Naive B cell (primary cell): ENCODE measurements at regions not wholly inside any gene's neighbourhood (a gene's known extent, or its start where the extent isn't known, plus 50 kb on each side); places are given as distances from the start of the nearest gene placed in this dataset.
"Not testable (repeated sequence)": the region's sequence is repeated elsewhere in the genome, so short reads cannot be mapped to it uniquely, and the experiment has no call there.

ENCODE experiments used
- ATAC-seq, 2 donors: fragments of 150-1000 bp; cut with Tn5 transposase; 2 replicates each; pipeline ENCODE4 v1.10.0; 2021; ENCODE audit warnings: low read depth in 2 of 2, mild to moderate bottlenecking in 2 of 2, moderate library complexity in 2 of 2
- DNase-seq: peaks from one replicate; pipeline ENCODE4 v3.0.0; 2022
- H3K27ac Mint-ChIP-seq, 6 donors: one replicate each; pipeline ENCODE4 v1.8.0; 2020 to 2022; ENCODE audit warnings: mild to moderate bottlenecking in 6 of 6, mixed read lengths in 6 of 6, moderate library complexity in 5 of 6, inconsistent platforms in 2 of 6
- H3K27me3 Mint-ChIP-seq, 3 donors: one replicate each; pipeline ENCODE4 v1.8.0; 2021 to 2022; ENCODE audit warnings: mixed read lengths in 3 of 3, mild to moderate bottlenecking in 1 of 3
- H3K36me3 Mint-ChIP-seq, 2 donors: one replicate each; pipeline ENCODE4 v1.8.0; 2020 to 2022; ENCODE audit warnings: mixed read lengths in 2 of 2, inconsistent platforms in 1 of 2, mild to moderate bottlenecking in 1 of 2
- H3K4me1 Mint-ChIP-seq, 3 donors: one replicate each; pipeline ENCODE4 v1.8.0; 2020 to 2022; ENCODE audit warnings: mixed read lengths in 3 of 3, inconsistent platforms in 1 of 3, mild to moderate bottlenecking in 1 of 3, moderate library complexity in 1 of 3
- H3K4me3 Mint-ChIP-seq, 8 donors: one replicate each; pipeline ENCODE4 v1.8.0; 2020 to 2022; ENCODE audit warnings: mild to moderate bottlenecking in 8 of 8, mixed read lengths in 8 of 8, moderate library complexity in 8 of 8, inconsistent platforms in 2 of 8
- H3K9me3 Mint-ChIP-seq, 7 donors: one replicate each; pipeline ENCODE4 v1.8.0; 2020 to 2022; ENCODE audit warnings: mixed read lengths in 7 of 7, mild to moderate bottlenecking in 5 of 7, inconsistent platforms in 2 of 7, moderate library complexity in 1 of 7

- DNase-seq = no peak
- H3K27me3 Mint-ChIP-seq = no peaks in the 10 kb centered on the region
- no peaks in the 10 kb centered on the region for H3K4me1 Mint-ChIP-seq
- H3K4me3 Mint-ChIP-seq = no peak overlapping the region
- ATAC-seq = no peak
- H3K9me3 Mint-ChIP-seq = peaks cover 9 to 23% (median 14%) of the 10 kb centered on the region in 7 donors
- no peak overlapping the region for H3K27ac Mint-ChIP-seq
- no peaks in the 10 kb centered on the region for H3K36me3 Mint-ChIP-seq
Observed at GRCh38 chr6:115221198-115221597, 839.5 kb downstream of the FRK start.

- H3K27me3 Mint-ChIP-seq = no peaks in the 10 kb centered on the region
- no peaks in the 10 kb centered on the region for H3K36me3 Mint-ChIP-seq
- DNase-seq = no peak
- peaks cover 10 to 23% (median 14%) of the 10 kb centered on the region in 7 donors for H3K9me3 Mint-ChIP-seq
- H3K27ac Mint-ChIP-seq = no peak overlapping the region
- H3K4me1 Mint-ChIP-seq = no peaks in the 10 kb centered on the region
- H3K4me3 Mint-ChIP-seq = no peak overlapping the region
- ATAC-seq = no peak
Observed at GRCh38 chr6:115220551-115221159, 840.0 kb downstream of the FRK start.

- Mint-ChIP-seq H3K4me3 (no peak overlapping the region), H3K9me3 (peaks cover 5 to 19% (median 7%) of the 10 kb centered on the region in 7 donors), H3K36me3 (no peaks in the 10 kb centered on the region), H3K27ac (no peak overlapping the region), H3K27me3 (no peaks in the 10 kb centered on the region), H3K4me1 (no peaks in the 10 kb centered on the region)
- ATAC-seq (no peak), DNase-seq (no peak)
Observed at GRCh38 chr6:115219645-115220044, 841.0 kb downstream of the FRK start.

GRCh38 chr6:115216835-115217234 lies 843.9 kb downstream of the FRK start:
- no peaks in the 10 kb centered on the region for H3K27me3 Mint-ChIP-seq
- H3K4me3 Mint-ChIP-seq = no peak overlapping the region
- ATAC-seq (no peak), DNase-seq (no peak)
- H3K27ac Mint-ChIP-seq = no peak overlapping the region
- H3K4me1 Mint-ChIP-seq = no peaks in the 10 kb centered on the region
- H3K9me3 Mint-ChIP-seq = peaks cover 0 to 19% (median 14%) of the 10 kb centered on the region in 7 donors
- no peaks in the 10 kb centered on the region for H3K36me3 Mint-ChIP-seq

- Mint-ChIP-seq H3K36me3 (no peaks in the 10 kb centered on the region), H3K27me3 (no peaks in the 10 kb centered on the region), H3K4me1 (no peaks in the 10 kb centered on the region), H3K27ac (no peak overlapping the region), H3K9me3 (peaks cover 1 to 43% (median 10%) of the 10 kb centered on the region in 7 donors), H3K4me3 (no peak overlapping the region)
- ATAC-seq (no peak), DNase-seq (no peak)
Observed at GRCh38 chr6:115214283-115214682, 846.4 kb downstream of the FRK start.

GRCh38 chr6:115203381-115203780 lies 857.3 kb downstream of the FRK start:
- Mint-ChIP-seq H3K27ac (no peak overlapping the region), H3K36me3 (no peaks in the 10 kb centered on the region), H3K4me3 (no peak overlapping the region), H3K9me3 (peaks cover 0 to 8% (median 4%) of the 10 kb centered on the region in 7 donors), H3K27me3 (no peaks in the 10 kb centered on the region), H3K4me1 (no peaks in the 10 kb centered on the region)
- ATAC-seq (no peak), DNase-seq (no peak)

- Mint-ChIP-seq H3K36me3 (no peaks in the 10 kb centered on the region), H3K4me3 (no peak overlapping the region), H3K27me3 (no peaks in the 10 kb centered on the region), H3K27ac (no peak overlapping the region), H3K9me3 (peaks cover 0 to 17% (median 0%) of the 10 kb centered on the region in 7 donors), H3K4me1 (no peaks in the 10 kb centered on the region)
- ATAC-seq (no peak), DNase-seq (no peak)
Observed at GRCh38 chr6:115194981-115195638, 852.3 kb upstream of the HS3ST5 start.

GRCh38 chr6:115191989-115192388 lies 849.2 kb upstream of the HS3ST5 start:
- no peaks in the 10 kb centered on the region for H3K36me3 Mint-ChIP-seq
- peaks cover 0 to 15% (median 2%) of the 10 kb centered on the region in 7 donors for H3K9me3 Mint-ChIP-seq
- no peak for DNase-seq
- no peak for ATAC-seq
- H3K27ac Mint-ChIP-seq = no peak overlapping the region
- no peaks in the 10 kb centered on the region for H3K4me1 Mint-ChIP-seq
- no peak overlapping the region for H3K4me3 Mint-ChIP-seq
- H3K27me3 Mint-ChIP-seq = no peaks in the 10 kb centered on the region

GRCh38 chr6:115190534-115190933 lies 847.7 kb upstream of the HS3ST5 start:
- Mint-ChIP-seq H3K27me3 (no peaks in the 10 kb centered on the region), H3K4me3 (no peak overlapping the region)
- no peak for ATAC-seq

GRCh38 chr6:115175456-115175855 lies 832.6 kb upstream of the HS3ST5 start:
- not testable (repeated sequence) for H3K27ac Mint-ChIP-seq, H3K4me3 Mint-ChIP-seq, H3K27me3 Mint-ChIP-seq

More at GRCh38 chr6:115190534-115190933, 847.7 kb upstream of the HS3ST5 start:
- H3K4me1 Mint-ChIP-seq = no peaks in the 10 kb centered on the region
- no peak overlapping the region for H3K27ac Mint-ChIP-seq
- H3K9me3 Mint-ChIP-seq = peaks cover 0 to 15% (median 2%) of the 10 kb centered on the region in 7 donors
- no peak for DNase-seq
- H3K36me3 Mint-ChIP-seq = no peaks in the 10 kb centered on the region

GRCh38 chr6:115165912-115166311 lies 823.1 kb upstream of the HS3ST5 start:
- not testable (repeated sequence) for H3K4me1 Mint-ChIP-seq, H3K27me3 Mint-ChIP-seq, ATAC-seq, H3K4me3 Mint-ChIP-seq, DNase-seq, H3K36me3 Mint-ChIP-seq, H3K27ac Mint-ChIP-seq
- peaks cover 1 to 10% (median 5%) of the 10 kb centered on the region in 7 donors for H3K9me3 Mint-ChIP-seq

More at GRCh38 chr6:115175456-115175855, 832.6 kb upstream of the HS3ST5 start:
- DNase-seq, ATAC-seq, H3K4me1 Mint-ChIP-seq, H3K9me3 Mint-ChIP-seq, H3K36me3 Mint-ChIP-seq: not testable (repeated sequence)

GRCh38 chr6:115159733-115160132 lies 816.9 kb upstream of the HS3ST5 start:
- DNase-seq = no peak
- peaks cover 2 to 21% (median 7%) of the 10 kb centered on the region in 7 donors for H3K9me3 Mint-ChIP-seq
- H3K36me3 Mint-ChIP-seq = no peaks in the 10 kb centered on the region
- H3K27ac Mint-ChIP-seq = no peak overlapping the region
- no peak for ATAC-seq
- H3K4me3 Mint-ChIP-seq = no peak overlapping the region
- H3K27me3 Mint-ChIP-seq = no peaks in the 10 kb centered on the region
- no peaks in the 10 kb centered on the region for H3K4me1 Mint-ChIP-seq

GRCh38 chr6:115137910-115138309 lies 795.1 kb upstream of the HS3ST5 start:
- no peak overlapping the region for H3K4me3 Mint-ChIP-seq
- no peaks in the 10 kb centered on the region for H3K4me1 Mint-ChIP-seq
- H3K27me3 Mint-ChIP-seq = no peaks in the 10 kb centered on the region
- no peak for DNase-seq
- H3K27ac Mint-ChIP-seq = no peak overlapping the region
- H3K36me3 Mint-ChIP-seq = no peaks in the 10 kb centered on the region
- no peak for ATAC-seq
- peaks cover 0 to 3% (median 0%) of the 10 kb centered on the region in 7 donors for H3K9me3 Mint-ChIP-seq

GRCh38 chr6:115133790-115134189 lies 791.0 kb upstream of the HS3ST5 start:
- no peak overlapping the region for H3K4me3 Mint-ChIP-seq
- H3K27me3 Mint-ChIP-seq = no peaks in the 10 kb centered on the region
- H3K4me1 Mint-ChIP-seq = no peaks in the 10 kb centered on the region
- H3K27ac Mint-ChIP-seq = no peak overlapping the region
- H3K36me3 Mint-ChIP-seq = no peaks in the 10 kb centered on the region
- peaks cover 0 to 9% (median 7%) of the 10 kb centered on the region in 7 donors for H3K9me3 Mint-ChIP-seq
- ATAC-seq (no peak), DNase-seq (no peak)
